PC-9 (cell line): ENCODE measurements at regions not wholly inside any gene's neighbourhood (a gene's known extent, or its start where the extent isn't known, plus 50 kb on each side); places are given as distances from the start of the nearest gene placed in this dataset.

Experiments used
- BruUV-seq: library from RNA; stranded (reverse); fragments of 400-500 nt; replicated peaks from 2 replicates; lab custom pipeline; 2021; lab: Mats Ljungman, UMichigan
- CTCF ChIA-PET: fragments of 300-600 bp; sonication (Branson Sonifier 250); formaldehyde crosslinking; loops from one replicate; lab custom pipeline; 2022; ENCODE audit warnings: antibody characterized with exemption; lab: Charles Lee
- POLR2A ChIA-PET: fragments of 300-600 bp; sonication (Branson Sonifier 250); formaldehyde crosslinking; loops from one replicate; lab custom pipeline; 2022; ENCODE audit warnings: antibody characterized with exemption; ENCODE audit not compliant: unreplicated experiment; lab: Charles Lee
- DNase-seq, 2 experiments: peaks; one replicate each; pipeline versions ENCODE4 v3.0.0 to v3.0.0-alpha.2; 2015 to 2022; ENCODE audit warnings: mixed read lengths in 1 of 2
- H2AFZ ChIP-seq: fragments of 200-600 bp; sonication (generic); 2 replicates; pipeline ENCODE4 v1.8.1; 2017; ENCODE audit warnings: antibody characterized with exemption
- H3F3A ChIP-seq: fragments of 200-600 bp; sonication (generic); 2 replicates; pipeline ENCODE4 v1.8.1; 2017; ENCODE audit warnings: antibody characterized with exemption, mild to moderate bottlenecking, low read depth; ENCODE audit not compliant: insufficient read depth
- H3K27ac ChIP-seq: fragments of 200-600 bp; sonication (generic); 2 replicates; pipeline ENCODE4 v1.6.1; 2016; ENCODE audit warnings: mixed run types
- H3K27me3 ChIP-seq: fragments of 200-600 bp; sonication (generic); 2 replicates; pipeline ENCODE4 v1.6.1; 2016; ENCODE audit warnings: low read depth, mixed run types; ENCODE audit not compliant: insufficient read depth
- H3K36me3 ChIP-seq: fragments of 200-600 bp; sonication (generic); 2 replicates; pipeline ENCODE4 v1.6.1; 2016; ENCODE audit warnings: low read depth, mixed run types
- H3K4me1 ChIP-seq: fragments of 200-600 bp; sonication (generic); replicated peaks from 2 replicates; pipeline ENCODE4 v1.6.1; 2016; ENCODE audit warnings: mixed run types; ENCODE audit not compliant: insufficient read depth
- H3K4me2 ChIP-seq: fragments of 200-600 bp; sonication (generic); 2 replicates; pipeline ENCODE4 v1.6.1; 2017; ENCODE audit warnings: mixed run types
- H3K4me3 ChIP-seq: fragments of 200-600 bp; sonication (generic); 2 replicates; pipeline ENCODE4 v1.6.1; 2016; ENCODE audit warnings: mixed run types
- H3K79me2 ChIP-seq: fragments of 200-600 bp; sonication (generic); 2 replicates; pipeline ENCODE4 v1.6.1; 2017; ENCODE audit warnings: low read depth, mixed run types
- H3K9me2 ChIP-seq: fragments of 200-600 bp; sonication (generic); 2 replicates; pipeline ENCODE4 v1.8.1; 2017; ENCODE audit warnings: mild to moderate bottlenecking; ENCODE audit not compliant: insufficient read depth
- H3K9me3 ChIP-seq: fragments of 200-600 bp; sonication (generic); 2 replicates; pipeline ENCODE4 v1.8.1; 2016; ENCODE audit warnings: low read depth; ENCODE audit not compliant: insufficient read depth
- H4K20me1 ChIP-seq: fragments of 200-600 bp; sonication (generic); 2 replicates; pipeline ENCODE4 v1.8.1; 2017; ENCODE audit not compliant: insufficient read depth
- EZH2 ChIP-seq: fragments of 200-600 bp; sonication (generic); IDR thresholded peaks from 2 replicates; pipeline ENCODE4 v1.8.0; 2017; ENCODE audit warnings: antibody characterized with exemption, low read depth
- intact Hi-C: fragments of 100-400 bp; cut with micrococcal nuclease; formaldehyde crosslinking; loops from one replicate; pipeline ENCODE4 v1.10.0; 2022; ENCODE audit not compliant: unreplicated experiment
- TF ChIP-seq, protein P1 (sequence below): fragments of 200-600 bp; sonication (generic); conservative IDR thresholded peaks from 2 replicates; pipeline ENCODE4 v1.6.1; 2017; ENCODE audit warnings: mixed run types, antibody characterized with exemption, mild to moderate bottlenecking, moderate library complexity

- Histone ChIP-seq H3K27ac (no peak overlapping the region), H3K4me3 (no peak overlapping the region), H3K9me3 (no peaks in the 10 kb centered on the region), H3K4me2 (no peak overlapping the region), H3F3A (no peaks in the 10 kb centered on the region), H3K79me2 (no peaks in the 10 kb centered on the region), H4K20me1 (no peaks in the 10 kb centered on the region), H3K9me2 (no peaks in the 10 kb centered on the region), H2AFZ (no peak overlapping the region), H3K4me1 (no peaks in the 10 kb centered on the region), H3K36me3 (no peaks in the 10 kb centered on the region), H3K27me3 (no peaks in the 10 kb centered on the region)
- BruUV-seq = no TSS peak
- CTCF ChIA-PET = no interaction called here
- no peak for TF ChIP-seq EZH2
- TF ChIP-seq, protein P1, sequence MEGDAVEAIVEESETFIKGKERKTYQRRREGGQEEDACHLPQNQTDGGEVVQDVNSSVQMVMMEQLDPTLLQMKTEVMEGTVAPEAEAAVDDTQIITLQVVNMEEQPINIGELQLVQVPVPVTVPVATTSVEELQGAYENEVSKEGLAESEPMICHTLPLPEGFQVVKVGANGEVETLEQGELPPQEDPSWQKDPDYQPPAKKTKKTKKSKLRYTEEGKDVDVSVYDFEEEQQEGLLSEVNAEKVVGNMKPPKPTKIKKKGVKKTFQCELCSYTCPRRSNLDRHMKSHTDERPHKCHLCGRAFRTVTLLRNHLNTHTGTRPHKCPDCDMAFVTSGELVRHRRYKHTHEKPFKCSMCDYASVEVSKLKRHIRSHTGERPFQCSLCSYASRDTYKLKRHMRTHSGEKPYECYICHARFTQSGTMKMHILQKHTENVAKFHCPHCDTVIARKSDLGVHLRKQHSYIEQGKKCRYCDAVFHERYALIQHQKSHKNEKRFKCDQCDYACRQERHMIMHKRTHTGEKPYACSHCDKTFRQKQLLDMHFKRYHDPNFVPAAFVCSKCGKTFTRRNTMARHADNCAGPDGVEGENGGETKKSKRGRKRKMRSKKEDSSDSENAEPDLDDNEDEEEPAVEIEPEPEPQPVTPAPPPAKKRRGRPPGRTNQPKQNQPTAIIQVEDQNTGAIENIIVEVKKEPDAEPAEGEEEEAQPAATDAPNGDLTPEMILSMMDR = no peak
- POLR2A ChIA-PET = no interaction called here
- DNase-seq = no peak
- intact Hi-C loops = no loop called here
Observed at GRCh38 chr9:18056269-18056992, 417.5 kb upstream of the ADAMTSL1 start.

DNA sequence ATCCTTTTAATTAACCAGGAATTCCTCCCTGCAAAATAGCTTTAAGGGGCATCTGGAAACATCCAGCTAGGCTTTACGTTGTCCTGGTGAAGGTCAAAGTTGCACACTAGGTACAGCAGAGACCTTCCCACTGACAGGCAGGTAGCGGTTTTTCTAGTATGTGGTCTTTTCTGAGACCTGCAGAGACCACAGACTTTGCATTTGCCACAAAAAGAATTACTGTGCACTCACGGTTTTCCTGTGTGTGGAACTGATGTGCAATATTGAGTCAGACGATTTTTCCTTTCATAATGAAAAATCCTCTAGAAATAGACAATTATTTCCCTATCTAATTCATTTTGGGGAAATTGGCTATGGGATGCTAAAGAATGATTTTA is 417.0 kb upstream of the ADAMTSL1 start:
- H3K36me3 ChIP-seq = no peaks in the 10 kb centered on the region
- no peaks in the 10 kb centered on the region for H3K9me2 ChIP-seq
- ChIA-PET POLR2A (no interaction called here), CTCF (no interaction called here)
- no peaks in the 10 kb centered on the region for H3K27me3 ChIP-seq
- H2AFZ ChIP-seq = no peak overlapping the region
- H3K9me3 ChIP-seq = no peaks in the 10 kb centered on the region
- H3K79me2 ChIP-seq = no peaks in the 10 kb centered on the region
- no peaks in the 10 kb centered on the region for H3K4me1 ChIP-seq
- no peak for TF ChIP-seq EZH2
- TF ChIP-seq, protein P1 = no peak
- no peaks in the 10 kb centered on the region for H4K20me1 ChIP-seq
- H3K27ac ChIP-seq = no peak overlapping the region
- no TSS peak for BruUV-seq
- no peak overlapping the region for H3K4me3 ChIP-seq
- DNase-seq = no peak
- H3K4me2 ChIP-seq = no peak overlapping the region
- intact Hi-C loops = no loop called here
- H3F3A ChIP-seq = no peaks in the 10 kb centered on the region

DNA sequence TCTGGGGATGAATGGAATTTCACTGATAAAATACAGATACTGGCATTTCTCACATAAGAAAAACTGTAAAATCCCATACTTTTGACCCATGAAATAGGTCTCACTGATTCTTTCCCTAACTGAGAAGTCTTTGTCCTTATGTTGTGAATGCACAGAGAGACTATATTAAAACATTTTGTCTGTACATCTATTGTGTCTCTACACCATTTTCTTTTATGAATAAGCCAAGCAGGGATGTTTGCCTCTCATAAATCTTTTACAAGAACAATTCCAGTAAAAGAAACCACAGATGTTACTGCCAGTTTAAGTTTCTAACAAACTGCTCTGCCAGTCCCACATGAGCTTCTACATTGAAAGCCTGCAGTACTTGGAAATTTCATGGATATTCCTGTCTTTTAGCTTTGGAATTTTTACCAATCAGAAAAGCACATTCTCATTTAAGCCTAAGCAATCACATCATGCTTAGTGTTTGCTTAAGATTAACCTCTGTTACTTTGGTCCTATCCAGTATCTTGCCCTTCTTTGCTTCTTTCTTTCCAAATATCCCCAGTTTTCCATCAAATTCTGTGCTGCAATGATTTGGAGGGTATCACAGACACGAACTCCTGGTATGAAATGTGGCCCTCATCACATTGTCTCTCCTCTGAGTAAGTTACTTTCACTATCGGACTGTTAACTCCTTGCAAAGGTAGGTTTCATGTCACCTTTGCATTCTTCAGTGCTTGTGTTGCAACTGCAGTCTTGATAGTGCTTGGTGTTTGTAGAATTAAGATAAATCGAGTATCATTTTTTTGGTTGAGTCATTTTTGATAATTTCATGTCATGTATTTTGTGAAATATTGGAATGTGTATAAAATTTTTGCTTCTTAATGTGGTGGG is 415.1 kb upstream of the ADAMTSL1 start:
- CTCF ChIA-PET = no interaction called here
- no peaks in the 10 kb centered on the region for H4K20me1 ChIP-seq
- no peaks in the 10 kb centered on the region for H3K9me2 ChIP-seq
- no peaks in the 10 kb centered on the region for H3K79me2 ChIP-seq
- BruUV-seq = no TSS peak
- no peak for TF ChIP-seq EZH2
- TF ChIP-seq, protein P1 = no peak
- POLR2A ChIA-PET = no interaction called here
- H3K4me3 ChIP-seq = no peak overlapping the region
- no peaks in the 10 kb centered on the region for H3K4me1 ChIP-seq
- no peak overlapping the region for H3K27ac ChIP-seq
- no peaks in the 10 kb centered on the region for H3F3A ChIP-seq
- intact Hi-C loops = no loop called here
- no peak for DNase-seq
- H3K9me3 ChIP-seq = no peaks in the 10 kb centered on the region
- H3K4me2 ChIP-seq = no peak overlapping the region
- no peaks in the 10 kb centered on the region for H3K27me3 ChIP-seq
- no peak overlapping the region for H2AFZ ChIP-seq
- H3K36me3 ChIP-seq = no peaks in the 10 kb centered on the region
